Lower leg skin (tissue), 3 donors: ENCODE measurements at regions not wholly inside any gene's neighbourhood (a gene's known extent, or its start where the extent isn't known, plus 50 kb on each side); places are given as distances from the start of the nearest gene placed in this dataset.

ENCODE experiments used
- CTCF ChIP-seq, 3 donors: fragments of 450-650 bp; IDR thresholded peaks; one replicate each; pipeline ENCODE4 v1.5.1; 2016; ENCODE audit warnings: antibody characterized with exemption in 3 of 3, mild to moderate bottlenecking in 3 of 3, moderate library complexity in 2 of 3
- POLR2A ChIP-seq, 2 donors: fragments of 450-650 bp; IDR thresholded peaks; one replicate each; pipeline ENCODE4 v1.6.1; 2016 to 2017; ENCODE audit warnings: antibody characterized with exemption in 2 of 2, mild to moderate bottlenecking in 1 of 2, moderate library complexity in 1 of 2

GRCh38 chr11:70833011-70833410 is 419.4 kb downstream of the SHANK2 start:
- TF ChIP-seq CTCF (IDR thresholded peaks at IDR 0.05) (no peak), POLR2A (IDR thresholded peaks at IDR 0.05) (no peak)
